GM21515 (cell line): ENCODE measurements at regions not wholly inside any gene's neighbourhood (a gene's known extent, or its start where the extent isn't known, plus 50 kb on each side); places are given as distances from the start of the nearest gene placed in this dataset.
"Not testable (repeated sequence)": the region's sequence is repeated elsewhere in the genome, so short reads cannot be mapped to it uniquely, and the experiment has no call there.

Experiments
- ATAC-seq: cut with Tn5 transposase; IDR thresholded peaks from one replicate; pipeline ENCODE4 v1.9.1; 2021; ENCODE audit not compliant: unreplicated experiment

DNA sequence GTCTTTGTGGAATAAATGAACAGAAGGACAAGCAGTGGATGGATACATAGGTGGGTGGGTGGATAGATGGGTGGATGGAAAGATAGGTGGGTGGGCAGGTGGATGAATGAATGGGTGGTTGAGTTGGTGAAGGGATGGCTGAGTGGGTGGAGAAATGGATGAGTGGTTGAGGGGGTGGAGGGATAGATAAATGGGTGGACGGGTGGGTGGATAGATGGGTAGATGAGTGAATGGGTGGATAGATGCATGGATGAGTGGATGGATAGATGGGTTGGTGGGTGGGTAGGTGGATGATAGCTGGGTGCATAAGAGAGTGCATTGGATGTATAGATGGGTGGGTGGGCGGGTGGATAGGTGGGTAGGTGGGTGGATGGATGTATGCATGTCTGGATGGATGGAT lies 63.5 kb downstream of the UNC93B1 start:
- not testable (repeated sequence) for ATAC-seq

DNA sequence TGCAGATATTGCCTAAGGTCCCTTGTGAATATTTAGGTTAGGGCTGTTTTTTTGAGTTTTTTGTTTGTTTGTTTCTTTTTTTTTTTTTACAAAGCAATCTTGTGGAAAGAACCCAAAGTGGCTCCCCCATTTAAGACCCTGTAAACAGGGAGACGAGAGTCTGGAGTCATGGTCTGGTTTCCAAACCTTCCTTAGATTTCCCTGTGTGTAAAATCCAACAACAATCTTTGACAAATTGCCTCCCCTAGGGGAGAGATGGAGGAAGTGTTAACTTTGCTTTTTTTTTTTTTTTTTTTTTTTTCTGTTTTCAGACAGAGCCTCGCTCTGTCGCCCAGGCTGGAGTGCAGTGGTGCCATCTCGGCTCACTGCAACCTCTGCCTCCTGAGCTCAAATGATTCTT lies 64.9 kb downstream of the UNC93B1 start:
- ATAC-seq: not testable (repeated sequence)

DNA sequence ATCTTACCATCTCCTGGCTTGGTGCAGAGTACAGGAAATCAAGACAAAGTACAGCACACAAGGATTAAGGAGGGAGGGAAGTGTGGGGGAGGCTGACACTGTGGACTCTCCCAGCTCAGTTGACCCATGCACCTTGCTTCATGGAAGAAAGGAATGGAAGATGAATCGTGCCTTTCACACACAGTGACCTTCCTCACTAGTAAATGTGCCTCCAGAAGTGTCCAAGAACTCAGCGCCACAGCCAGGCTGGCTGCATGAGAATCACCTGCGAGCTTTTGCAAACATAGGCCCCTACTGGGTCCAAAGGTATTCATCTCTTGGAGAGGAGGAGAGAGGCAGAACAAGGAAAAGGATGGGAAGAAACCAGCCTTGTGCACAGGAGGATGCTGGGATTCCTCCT lies 65.5 kb downstream of the UNC93B1 start:
- ATAC-seq: not testable (repeated sequence)

DNA sequence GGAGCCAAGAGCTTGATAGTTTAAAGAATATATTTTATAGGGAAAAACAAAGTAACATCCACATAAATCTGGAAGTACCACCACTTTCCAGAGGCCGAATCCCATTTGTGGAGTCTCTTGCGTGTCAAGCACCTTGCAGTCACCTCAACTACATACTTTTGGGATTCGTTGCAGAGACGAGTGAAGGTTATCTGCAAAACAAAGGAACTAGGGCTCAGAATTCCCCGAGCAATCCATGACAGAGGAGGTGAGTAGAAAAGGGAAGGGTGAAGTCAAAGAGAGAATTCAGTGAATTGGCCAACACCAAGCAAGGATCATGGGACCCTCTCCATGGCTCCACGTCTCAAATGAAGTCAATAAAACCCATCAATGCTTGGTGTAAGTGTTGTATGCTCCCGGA lies 80.3 kb downstream of the UNC93B1 start:
- not testable (repeated sequence) for ATAC-seq

DNA sequence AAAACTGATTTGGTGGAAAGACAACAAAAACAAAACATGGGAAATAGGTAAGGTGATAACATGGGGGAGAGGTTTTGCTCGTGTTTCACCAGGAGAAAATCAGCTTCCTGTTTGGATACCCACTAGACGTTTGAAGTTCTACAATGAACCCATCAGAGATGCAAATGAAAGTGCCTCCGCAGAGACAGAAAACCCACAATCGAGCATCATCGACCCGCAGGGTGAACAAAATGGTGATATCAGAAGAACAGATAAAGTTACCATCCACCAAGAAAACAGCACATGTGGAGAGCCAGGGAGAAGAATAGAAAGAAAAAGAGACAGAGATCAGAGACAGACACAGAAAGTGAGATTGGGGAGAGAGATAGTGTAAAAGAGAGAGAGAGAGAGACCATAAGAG lies 83.4 kb downstream of the UNC93B1 start:
- not testable (repeated sequence) for ATAC-seq

DNA sequence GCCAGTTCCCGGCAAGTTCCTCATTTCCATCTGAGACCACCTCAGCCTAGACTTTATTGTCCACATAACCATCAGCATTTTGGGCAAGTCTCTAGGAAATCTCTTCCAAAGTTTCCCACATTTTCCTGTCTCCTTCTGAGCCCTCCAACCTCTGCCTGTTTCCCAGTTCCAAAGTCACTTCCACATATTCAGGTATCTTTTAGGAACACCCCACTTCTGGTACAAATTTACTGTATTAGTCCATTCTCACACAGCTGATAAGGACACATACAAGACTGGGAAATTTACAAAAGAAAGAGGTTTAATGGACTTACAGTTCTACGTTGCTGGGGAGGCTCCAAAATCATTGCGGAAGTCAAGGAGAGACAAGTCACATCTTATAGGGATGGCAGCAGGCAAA lies 91.7 kb downstream of the UNC93B1 start:
- not testable (repeated sequence) for ATAC-seq

DNA sequence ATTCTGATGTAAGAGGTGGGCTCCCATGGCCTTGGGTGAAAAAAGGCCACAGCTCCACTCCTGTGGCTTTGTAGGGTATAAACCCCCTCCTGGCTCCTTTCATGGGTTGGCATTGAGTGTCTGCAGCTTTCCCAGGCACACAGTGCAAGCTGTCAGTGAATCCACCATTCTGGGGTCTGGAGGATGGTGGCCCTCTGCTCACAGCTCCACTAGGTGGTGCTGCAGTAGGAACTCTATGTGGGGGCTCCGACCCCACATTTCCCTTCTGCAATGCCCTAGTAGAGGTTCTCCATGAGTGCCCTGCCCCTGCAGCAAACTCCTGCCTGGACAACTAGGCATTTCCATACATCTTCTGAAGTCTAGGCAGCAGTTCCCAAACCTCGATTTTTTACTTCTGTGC lies 92.7 kb downstream of the UNC93B1 start:
- not testable (repeated sequence) for ATAC-seq

DNA sequence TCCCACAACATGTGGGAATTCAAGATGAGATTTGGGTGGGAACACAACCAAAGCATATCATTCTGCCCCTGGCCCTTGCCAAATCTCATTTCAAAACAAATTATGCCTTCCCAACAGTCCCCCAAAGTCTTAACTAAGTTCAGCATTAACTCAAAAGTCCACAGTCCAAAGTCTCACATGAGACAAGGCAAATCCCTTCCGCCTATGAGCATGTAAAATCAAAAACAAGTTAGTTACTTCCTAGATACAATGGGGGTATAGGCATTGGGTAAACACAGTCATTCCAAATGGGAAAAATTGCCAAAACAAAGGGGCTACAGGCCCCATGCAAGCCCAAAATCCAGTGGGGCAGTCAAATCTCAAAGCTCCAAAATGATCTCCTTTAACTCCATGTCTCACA lies 93.1 kb downstream of the UNC93B1 start:
- not testable (repeated sequence) for ATAC-seq

DNA sequence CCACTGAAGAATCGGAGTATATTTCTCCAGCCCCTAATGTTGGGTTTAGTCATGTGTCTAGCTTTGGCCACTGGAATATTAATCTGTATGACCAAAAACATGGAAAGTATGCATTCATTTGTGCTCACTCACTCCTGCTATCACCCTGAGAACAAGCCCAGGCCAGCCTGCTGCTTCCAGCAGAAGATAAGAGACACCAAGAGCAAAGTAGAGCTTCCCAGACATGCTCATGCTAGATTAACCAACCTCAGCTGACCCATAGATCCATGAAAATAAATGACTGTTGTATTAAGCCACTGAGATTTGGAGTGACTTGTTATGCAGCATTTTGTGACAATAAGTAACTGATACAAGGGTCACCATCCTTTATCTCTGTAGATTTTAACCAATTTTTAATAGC lies 96.9 kb downstream of the UNC93B1 start:
- not testable (repeated sequence) for ATAC-seq

DNA sequence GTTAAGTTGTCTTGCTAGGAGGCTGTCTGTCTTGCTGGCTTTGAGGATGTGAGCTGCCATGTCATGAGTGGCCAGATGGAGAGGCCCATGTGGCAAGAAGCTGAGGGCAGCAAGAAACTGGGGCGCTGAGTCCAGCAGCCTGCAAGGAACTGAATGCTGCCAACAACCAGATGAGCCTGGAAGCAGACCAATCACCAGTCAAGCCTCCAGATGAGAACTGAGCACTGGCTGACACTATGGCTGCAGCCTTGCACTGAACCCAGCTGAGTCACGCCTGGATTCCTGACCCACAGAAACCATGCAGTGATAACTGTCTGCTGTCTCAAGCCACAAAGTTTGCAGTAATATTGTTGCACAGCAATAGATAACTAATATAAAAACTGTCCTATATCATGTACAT lies 104.4 kb downstream of the UNC93B1 start:
- ATAC-seq: not testable (repeated sequence)

DNA sequence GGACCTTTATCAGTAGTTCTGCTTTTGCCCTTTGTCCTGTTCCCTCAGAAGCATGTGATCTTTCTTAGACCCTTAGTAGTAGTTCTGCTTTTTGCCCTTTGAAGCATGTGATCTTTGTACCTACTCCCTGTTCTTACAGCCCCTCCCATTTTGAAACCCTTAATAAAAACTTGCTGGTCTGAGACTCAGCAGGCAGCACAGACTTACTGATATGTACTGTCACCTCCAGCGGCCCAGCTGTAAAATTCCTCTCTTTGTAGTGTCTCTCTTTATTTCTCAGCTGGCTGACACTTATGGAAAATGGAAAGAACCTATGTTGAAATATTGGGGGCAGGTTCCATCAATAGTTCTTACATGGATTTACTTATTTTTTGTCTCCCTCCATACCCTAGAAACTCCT lies 110.4 kb downstream of the UNC93B1 start:
- ATAC-seq: not testable (repeated sequence)

DNA sequence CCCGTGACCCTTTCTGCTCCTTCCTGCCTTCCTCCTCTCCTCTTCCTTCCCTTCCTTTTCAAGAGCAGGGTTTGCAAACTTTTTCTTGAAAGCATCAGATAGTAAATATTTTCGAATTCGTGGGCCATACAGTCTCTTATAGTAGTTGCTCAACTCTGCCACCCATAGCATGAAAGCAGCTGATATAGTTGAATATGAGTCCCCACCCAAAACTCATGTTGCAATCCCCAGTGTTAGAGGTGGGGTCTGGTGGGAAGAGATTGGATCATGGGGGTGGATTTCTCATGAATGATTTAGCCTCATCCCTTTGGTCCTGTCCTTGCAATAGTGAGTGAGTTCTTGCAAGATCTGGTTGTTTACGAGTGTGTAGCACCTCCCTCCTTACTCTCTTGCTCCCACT lies 114.3 kb downstream of the UNC93B1 start:
- ATAC-seq: not testable (repeated sequence)

DNA sequence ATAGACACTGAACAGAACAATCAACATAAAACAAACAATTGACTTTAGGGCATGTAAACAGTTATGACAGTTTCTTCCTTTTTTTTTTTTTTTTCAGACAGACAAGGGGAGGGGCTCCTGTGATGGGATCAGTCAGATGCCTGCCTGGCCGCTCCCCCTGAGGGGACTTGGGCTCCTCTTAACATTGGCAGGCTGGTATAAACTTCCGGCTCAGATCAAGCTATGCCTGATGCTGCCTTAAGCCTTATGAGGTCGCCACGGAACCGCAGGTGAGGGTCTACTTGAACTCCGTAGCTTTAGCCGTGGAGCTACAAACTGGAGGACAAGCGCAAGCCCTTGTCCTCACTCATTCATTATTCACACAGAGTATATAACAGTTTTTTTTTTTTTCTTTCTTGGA lies 115.8 kb downstream of the UNC93B1 start:
- not testable (repeated sequence) for ATAC-seq

DNA sequence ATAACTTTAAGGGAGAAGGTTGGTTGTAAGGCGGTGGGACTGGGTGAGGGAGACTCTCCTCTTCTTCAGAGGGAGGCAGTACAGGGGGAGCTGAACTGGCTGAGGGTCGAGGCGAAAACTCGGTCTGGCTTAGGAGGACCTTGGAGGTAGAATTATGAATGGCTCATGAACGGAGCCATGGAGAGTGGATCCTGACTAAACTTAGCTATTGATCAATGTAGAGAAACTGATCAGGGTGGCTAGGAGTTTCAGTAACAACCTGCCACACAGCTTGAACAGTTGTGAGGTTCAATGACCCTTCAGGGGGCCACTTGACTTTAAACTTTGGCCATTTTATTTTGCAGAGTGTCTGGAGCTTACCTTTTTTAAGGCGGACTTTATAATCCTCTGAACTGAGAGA lies 117.2 kb downstream of the UNC93B1 start:
- ATAC-seq: not testable (repeated sequence)

DNA sequence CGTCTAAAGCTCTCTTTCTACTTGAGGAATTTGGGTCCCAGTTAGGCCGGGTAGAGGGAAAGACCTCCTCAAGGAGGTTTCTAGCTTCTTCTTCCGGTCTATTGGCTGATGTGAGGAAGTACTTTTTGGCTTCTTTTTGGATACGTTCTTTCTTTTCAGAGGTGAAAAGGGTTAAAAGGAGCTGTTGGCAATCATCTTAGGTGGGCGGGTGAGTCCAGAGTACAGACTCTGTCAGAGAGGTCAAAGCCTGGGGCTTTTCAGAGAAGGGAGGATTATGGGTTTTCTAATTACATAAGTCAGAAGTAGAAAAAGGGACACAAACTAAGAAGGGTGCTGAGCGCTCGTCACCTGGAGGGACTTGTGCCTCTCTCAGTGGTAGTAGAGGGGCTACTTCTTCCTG lies 117.7 kb downstream of the UNC93B1 start:
- not testable (repeated sequence) for ATAC-seq

DNA sequence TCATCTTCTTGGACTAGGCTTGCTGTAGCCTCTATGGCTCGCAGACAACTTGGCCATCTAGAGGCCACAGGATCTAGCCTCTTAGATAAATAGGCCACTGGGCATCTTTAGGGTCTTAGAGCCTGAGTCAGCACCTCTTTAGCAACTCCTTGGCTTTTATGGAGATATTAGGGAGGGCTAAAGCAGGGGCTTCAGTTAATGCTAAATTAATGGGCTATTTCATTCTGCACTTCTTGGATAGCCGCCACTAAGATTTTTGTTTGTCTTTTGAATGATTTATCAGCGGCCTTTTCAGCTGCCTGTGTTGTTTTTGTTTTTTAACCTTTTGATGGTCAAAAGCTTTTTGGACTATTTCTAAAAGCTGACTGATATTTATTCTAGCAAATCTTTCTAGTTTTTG lies 118.3 kb downstream of the UNC93B1 start:
- not testable (repeated sequence) for ATAC-seq

DNA sequence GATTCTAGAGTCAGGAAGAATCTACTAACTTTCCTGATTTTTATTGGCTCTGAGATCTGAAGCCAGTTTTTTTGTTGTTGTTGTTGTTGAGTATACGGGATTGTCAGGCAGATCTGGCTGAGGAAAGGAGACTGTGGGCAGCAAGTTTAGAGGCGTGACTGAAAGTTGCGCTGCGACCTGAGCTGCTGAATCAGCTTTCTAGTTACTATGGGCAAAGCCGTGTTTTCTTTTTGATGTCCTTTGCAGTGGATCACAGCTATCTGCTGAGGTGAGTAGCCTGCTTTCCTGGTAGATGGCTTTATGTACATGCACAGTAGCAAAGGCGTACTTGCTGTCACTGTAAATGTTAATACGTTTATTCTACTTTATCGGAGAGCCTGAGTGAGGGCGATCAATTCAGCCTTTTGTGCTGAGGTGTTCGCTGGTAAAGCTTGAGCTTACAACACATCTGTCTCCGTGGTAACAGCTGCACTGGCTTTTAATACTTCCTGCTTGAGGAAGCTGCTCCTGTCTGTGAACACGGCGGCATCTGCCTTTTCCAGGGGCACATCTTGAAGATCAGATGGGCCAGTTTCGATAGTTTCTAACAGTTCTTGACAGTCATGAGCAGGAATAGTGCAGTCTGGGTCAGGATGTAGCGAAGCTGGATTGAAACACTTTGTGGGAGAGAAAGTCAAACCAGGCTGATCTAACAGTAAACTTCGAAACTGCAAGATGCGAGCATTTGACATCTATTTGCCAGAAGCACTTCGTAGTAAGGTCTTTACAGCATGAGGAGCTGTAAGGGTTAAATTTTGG lies 118.9 kb downstream of the UNC93B1 start:
- not testable (repeated sequence) for ATAC-seq

DNA sequence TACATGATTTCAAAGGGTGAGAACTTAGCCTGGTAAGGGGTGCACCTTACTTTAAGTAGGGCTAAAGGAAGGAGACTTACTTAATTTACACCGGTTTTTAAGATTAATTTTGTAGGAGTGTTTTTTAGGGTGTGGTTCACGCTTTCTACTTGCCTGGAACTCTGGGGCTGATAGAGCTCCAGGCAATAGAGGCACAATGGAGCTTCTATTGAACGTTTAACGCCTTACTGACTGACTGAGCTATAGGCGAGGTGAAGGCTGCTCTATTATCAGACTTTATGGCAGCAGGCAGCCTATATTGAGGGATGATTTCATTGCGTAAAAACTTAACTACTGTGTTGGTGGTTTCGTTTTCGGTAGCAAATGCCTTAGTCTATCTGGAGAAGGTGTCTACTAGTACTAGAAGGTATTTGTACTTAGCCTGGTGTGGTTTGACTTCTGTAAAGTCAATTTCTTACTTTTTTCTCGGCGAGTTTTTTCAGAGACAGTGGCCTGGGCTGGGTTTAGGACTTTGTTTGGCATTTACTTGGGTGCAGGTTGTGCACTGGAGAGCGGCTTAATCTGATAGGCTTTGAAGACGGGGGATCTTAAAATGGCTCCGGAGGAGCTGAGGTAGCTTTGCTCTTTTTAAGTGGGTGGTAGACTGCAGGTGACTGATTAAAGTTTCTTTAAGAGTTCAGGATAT lies 119.7 kb downstream of the UNC93B1 start:
- ATAC-seq: not testable (repeated sequence)

DNA sequence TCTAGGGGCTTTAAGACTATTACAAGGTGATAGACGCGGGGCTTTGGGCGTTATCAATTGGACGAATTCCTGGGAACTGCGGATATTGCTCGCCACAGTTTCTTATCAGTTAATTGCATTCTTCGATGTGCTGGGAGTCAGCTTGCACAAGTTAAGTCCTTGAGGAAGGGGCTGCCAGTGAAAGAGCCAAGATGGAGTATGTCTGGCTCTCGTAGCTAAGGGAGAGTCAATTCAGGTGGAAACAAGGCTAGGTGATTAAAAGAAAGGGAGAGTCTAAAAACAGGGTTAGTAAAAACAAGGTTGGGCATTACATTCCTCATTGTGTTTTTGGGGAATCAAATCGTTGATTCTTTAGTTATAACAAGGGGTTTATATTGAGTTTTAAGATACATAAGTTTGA lies 121.6 kb downstream of the UNC93B1 start:
- ATAC-seq: not testable (repeated sequence)

DNA sequence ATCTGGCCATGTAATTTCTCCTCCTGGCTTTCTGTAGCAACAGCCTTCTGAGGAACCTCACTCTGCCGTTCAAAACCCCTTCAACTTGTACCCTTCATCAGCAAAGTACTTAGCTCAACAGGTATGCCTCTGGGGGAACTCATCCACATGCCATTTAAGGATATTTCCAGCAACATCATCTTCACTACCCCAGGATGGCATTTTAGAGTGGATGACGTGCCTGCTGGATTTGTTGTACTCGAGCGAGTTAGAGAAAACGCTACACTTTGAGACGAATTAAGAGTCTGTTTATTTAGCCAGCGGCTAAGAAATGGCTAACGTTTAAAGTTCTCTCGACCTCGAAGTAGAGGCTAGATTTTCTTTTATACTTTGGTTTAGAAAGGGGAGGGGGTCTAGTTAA lies 122.1 kb downstream of the UNC93B1 start:
- not testable (repeated sequence) for ATAC-seq

DNA sequence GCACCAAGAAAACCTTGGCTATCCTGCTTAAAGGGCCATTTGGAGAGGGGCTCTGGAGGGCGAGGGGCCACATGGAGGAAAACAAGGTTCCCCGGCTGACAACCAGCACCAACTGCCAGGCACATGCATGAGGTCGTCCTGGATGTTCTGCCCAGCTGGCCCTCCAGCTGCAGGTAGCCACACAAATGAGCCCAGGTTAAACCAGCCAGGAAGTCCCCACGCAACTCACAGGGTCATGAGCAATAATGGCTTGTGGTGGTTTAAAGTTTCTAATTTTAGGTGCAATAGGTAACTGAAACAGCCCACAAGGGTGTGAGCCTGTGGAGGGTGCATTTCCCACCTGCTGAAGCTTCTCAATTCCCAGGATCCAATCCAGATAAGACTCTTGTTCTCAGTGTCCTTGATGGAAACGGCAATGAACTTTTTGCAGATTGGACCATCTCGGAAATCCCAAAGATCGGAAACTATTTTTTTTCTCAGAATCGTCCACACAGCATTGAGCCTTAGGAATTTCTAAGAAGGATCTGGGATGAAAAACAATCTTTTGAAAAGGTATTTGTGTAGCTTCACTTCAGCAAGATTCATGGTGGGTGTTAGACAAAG lies 123.2 kb downstream of the UNC93B1 start:
- not testable (repeated sequence) for ATAC-seq

DNA sequence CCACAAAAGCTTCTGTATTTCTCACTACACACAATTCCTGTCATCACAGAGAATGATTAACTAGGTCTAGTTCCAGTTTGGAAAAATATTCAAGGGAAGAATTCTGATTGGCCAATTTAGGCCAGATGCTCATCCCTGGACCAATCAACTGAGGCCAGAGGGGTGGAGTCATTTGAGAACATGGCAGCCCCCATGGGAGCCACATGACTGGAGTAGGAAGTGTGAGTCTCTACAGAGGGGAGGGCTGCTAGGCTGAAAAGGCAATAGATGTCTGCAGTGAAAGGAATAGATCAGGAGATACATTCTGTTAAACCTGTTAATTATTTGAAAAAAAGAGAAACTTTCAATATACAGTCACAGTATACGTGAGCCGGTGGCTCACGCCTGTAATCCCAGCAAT lies 125.2 kb downstream of the UNC93B1 start:
- not testable (repeated sequence) for ATAC-seq
